Skeletal muscle cell (primary cell): ENCODE measurements at regions not wholly inside any gene's neighbourhood (a gene's known extent, or its start where the extent isn't known, plus 50 kb on each side); places are given as distances from the start of the nearest gene placed in this dataset.

Experiments
- DNase-seq: peaks from one replicate; pipeline ENCODE4 v3.0.0-alpha.2; 2010; ENCODE audit warnings: low read depth
- H3K4me3 ChIP-seq: 2 replicates; pipeline ENCODE4 v1.5.1; 2011; ENCODE audit warnings: low read depth, mild to moderate bottlenecking, control low read depth, low read length, moderate library complexity

GRCh38 chr14:27927519-27927918, 839.1 kb upstream of the FOXG1 start:
- H3K4me3 ChIP-seq = no peak overlapping the region
- no peak for DNase-seq

GRCh38 chr14:27929797-27930347, 836.7 kb upstream of the FOXG1 start:
- DNase-seq = no peak
- no peak overlapping the region for H3K4me3 ChIP-seq

- DNase-seq = no peak
- no peak overlapping the region for H3K4me3 ChIP-seq
Measured at GRCh38 chr14:27938392-27938791, 828.2 kb upstream of the FOXG1 start.

- no peak for DNase-seq
- no peak overlapping the region for H3K4me3 ChIP-seq
Measured at GRCh38 chr14:27945512-27945911, 821.1 kb upstream of the FOXG1 start.

GRCh38 chr14:27958757-27959156, 807.8 kb upstream of the FOXG1 start:
- no peak for DNase-seq
- no peak overlapping the region for H3K4me3 ChIP-seq

GRCh38 chr14:27995691-27996090, 770.9 kb upstream of the FOXG1 start:
- H3K4me3 ChIP-seq = no peak overlapping the region

GRCh38 chr14:28001002-28001401, 765.6 kb upstream of the FOXG1 start:
- no peak for DNase-seq

More at GRCh38 chr14:27995691-27996090, 770.9 kb upstream of the FOXG1 start:
- no peak for DNase-seq

GRCh38 chr14:28012629-28013415, 753.8 kb upstream of the FOXG1 start:
- DNase-seq = no peak

More at GRCh38 chr14:28001002-28001401, 765.6 kb upstream of the FOXG1 start:
- no peak overlapping the region for H3K4me3 ChIP-seq

GRCh38 chr14:28020112-28020511, 746.5 kb upstream of the FOXG1 start:
- no peak overlapping the region for H3K4me3 ChIP-seq
- no peak for DNase-seq

More at GRCh38 chr14:28012629-28013415, 753.8 kb upstream of the FOXG1 start:
- no peak overlapping the region for H3K4me3 ChIP-seq

- no peak overlapping the region for H3K4me3 ChIP-seq
- DNase-seq = no peak
Measured at GRCh38 chr14:28023853-28024252, 742.7 kb upstream of the FOXG1 start.

GRCh38 chr14:28052251-28052650, 714.3 kb upstream of the FOXG1 start:
- no peak overlapping the region for H3K4me3 ChIP-seq
- DNase-seq = no peak

- no peak for DNase-seq
- H3K4me3 ChIP-seq = no peak overlapping the region
Measured at GRCh38 chr14:28055008-28055407, 711.6 kb upstream of the FOXG1 start.

GRCh38 chr14:28057359-28058296, 709.0 kb upstream of the FOXG1 start:
- peak overlapping the region; percentile 4 for H3K4me3 ChIP-seq
- no peak for DNase-seq

- H3K4me3 ChIP-seq = no peak overlapping the region
- DNase-seq = no peak
Measured at GRCh38 chr14:28059254-28059653, 707.3 kb upstream of the FOXG1 start.

GRCh38 chr14:28061006-28061405, 705.6 kb upstream of the FOXG1 start:
- no peak overlapping the region for H3K4me3 ChIP-seq
- DNase-seq = no peak

- no peak for DNase-seq
- no peak overlapping the region for H3K4me3 ChIP-seq
Measured at GRCh38 chr14:28077021-28077420, 689.6 kb upstream of the FOXG1 start.

- H3K4me3 ChIP-seq = no peak overlapping the region
- DNase-seq = no peak
Measured at GRCh38 chr14:28083389-28083788, 683.2 kb upstream of the FOXG1 start.

GRCh38 chr14:28088125-28088524, 678.5 kb upstream of the FOXG1 start:
- no peak overlapping the region for H3K4me3 ChIP-seq
- DNase-seq = no peak

GRCh38 chr14:28097585-28097984, 669.0 kb upstream of the FOXG1 start:
- H3K4me3 ChIP-seq = no peak overlapping the region
- DNase-seq = no peak

GRCh38 chr14:28098856-28099255, 667.7 kb upstream of the FOXG1 start:
- no peak for DNase-seq
- H3K4me3 ChIP-seq = no peak overlapping the region
